Loucy (cell line): ENCODE measurements at regions not wholly inside any gene's neighbourhood (a gene's known extent, or its start where the extent isn't known, plus 50 kb on each side); places are given as distances from the start of the nearest gene placed in this dataset.

Experiments used
- CTCF ChIP-seq: fragments of 200-600 bp; sonication (generic); conservative IDR thresholded peaks from 2 replicates; pipeline ENCODE4 v1.5.1; 2014; ENCODE audit warnings: mild to moderate bottlenecking, antibody characterized with exemption, low read length
- EZH2phosphoT487 ChIP-seq: fragments of 200-600 bp; IDR thresholded peaks from 2 replicates; pipeline ENCODE4 v1.6.1; 2018; ENCODE audit warnings: antibody characterized with exemption, mild to moderate bottlenecking, moderate library complexity, borderline replicate concordance

- TF ChIP-seq EZH2phosphoT487 (no peak), CTCF (no peak)
Measured at GRCh38 chr4:106426069-106426468, 57.5 kb upstream of the GIMD1 start.
